ENCODE measurements at regions not wholly inside any gene's neighbourhood (a gene's known extent, or its start where the extent isn't known, plus 50 kb on each side); places are given as distances from the start of the nearest gene placed in this dataset.

GRCh38 chr14:86654558-86655184, 1124.7 kb downstream of the FLRT2 start:
- TF ChIP-seq CTCF (IDR thresholded peaks at IDR 0.05; ENCODE audit: borderline replicate concordance, extremely low read depth, low read length, poor library complexity, severe bottlenecking) (peak; percentile 71), EZH2 (IDR thresholded peaks at IDR 0.05; ENCODE audit: borderline replicate concordance, low read depth, low read length, severe bottlenecking) (no peak)
